KOPT-K1 (cell line): ENCODE measurements at regions not wholly inside any gene's neighbourhood (a gene's known extent, or its start where the extent isn't known, plus 50 kb on each side); places are given as distances from the start of the nearest gene placed in this dataset.

ENCODE experiments used
- H3K27ac ChIP-seq: fragments of 200-600 bp; sonication (generic); 2 replicates; pipeline ENCODE4 v1.5.1; 2016; ENCODE audit warnings: antibody characterized with exemption, mild to moderate bottlenecking, low read depth, low read length; ENCODE audit not compliant: poor library complexity, severe bottlenecking
- H3K36me3 ChIP-seq: fragments of 200-600 bp; sonication (generic); 2 replicates; pipeline ENCODE4 v1.5.1; 2017; ENCODE audit warnings: antibody characterized with exemption, mild to moderate bottlenecking, low read length, moderate library complexity; ENCODE audit not compliant: insufficient read depth
- H3K9me3 ChIP-seq: fragments of 200-600 bp; sonication (generic); 2 replicates; pipeline ENCODE4 v1.5.1; 2017; ENCODE audit warnings: antibody characterized with exemption, low read length, mild to moderate bottlenecking; ENCODE audit not compliant: insufficient read depth, poor library complexity, severe bottlenecking

DNA sequence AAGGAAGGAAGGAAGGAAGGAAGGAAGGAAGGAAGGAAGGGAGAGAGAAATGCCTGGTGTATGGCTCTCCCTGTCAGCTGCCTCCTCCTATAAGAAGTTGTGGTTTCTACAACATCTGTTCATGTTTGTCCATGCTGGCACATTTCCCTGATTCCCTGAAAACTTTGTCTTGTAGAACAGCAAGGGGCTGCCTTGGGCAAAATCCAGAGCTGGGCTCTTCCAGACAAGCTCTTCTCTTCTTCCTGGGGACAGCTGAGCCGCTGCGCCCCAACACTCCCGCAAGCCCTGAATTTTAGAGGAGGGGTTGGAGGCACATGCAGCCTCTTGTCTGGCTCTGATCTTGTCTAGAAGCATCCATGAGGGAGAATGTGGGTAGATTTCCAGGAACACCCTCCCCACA lies 282.0 kb upstream of the ADARB2 start:
- H3K9me3 ChIP-seq, result no peaks in the 10 kb centered on the region
- H3K36me3 ChIP-seq, result no peaks in the 10 kb centered on the region
- no peak overlapping the region for H3K27ac ChIP-seq

DNA sequence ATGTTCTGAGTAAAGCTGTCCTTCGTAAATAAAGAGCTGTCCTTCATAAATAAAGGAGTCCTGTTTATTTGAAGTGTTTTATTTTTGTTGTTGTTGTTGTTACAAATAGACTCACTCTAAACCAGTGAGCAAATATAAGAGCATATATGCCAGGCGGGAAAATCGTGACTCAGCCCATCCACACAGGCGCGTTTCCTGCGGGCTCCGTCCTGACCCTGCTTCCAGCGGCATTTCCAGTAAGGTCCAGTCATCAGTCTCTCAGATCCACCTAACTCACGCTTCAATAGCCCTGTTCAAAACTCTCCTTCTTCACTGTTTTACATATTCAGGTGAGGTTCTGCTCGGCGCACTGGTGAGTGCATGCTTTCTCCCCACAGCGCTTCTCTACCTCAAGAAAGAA lies 277.2 kb upstream of the ADARB2 start:
- peaks cover 3% of the 10 kb centered on the region for H3K9me3 ChIP-seq
- no peak overlapping the region for H3K27ac ChIP-seq
- H3K36me3 ChIP-seq, result no peaks in the 10 kb centered on the region

DNA sequence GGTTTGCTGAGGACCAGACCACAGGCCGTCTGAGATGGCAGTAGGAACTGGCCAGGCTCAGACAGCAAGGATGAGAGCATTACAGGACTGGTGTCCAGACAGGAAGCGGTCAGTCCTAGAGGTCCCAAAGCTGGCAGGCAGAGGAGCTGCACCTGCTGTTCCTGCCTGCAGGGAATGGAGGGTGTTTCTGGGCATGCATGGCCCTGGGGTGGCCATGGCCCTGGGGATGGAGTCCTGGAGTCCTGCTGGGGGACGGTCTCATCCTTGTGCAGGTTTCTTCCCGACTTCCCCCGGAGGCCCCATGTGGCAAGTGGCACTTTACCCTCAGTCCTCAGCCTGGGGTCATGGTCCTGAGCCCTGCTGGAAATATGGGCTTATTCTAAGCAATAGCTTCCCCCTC lies 274.9 kb upstream of the ADARB2 start:
- Histone ChIP-seq H3K27ac (no peak overlapping the region), H3K9me3 (peaks cover 7% of the 10 kb centered on the region), H3K36me3 (no peaks in the 10 kb centered on the region)

DNA sequence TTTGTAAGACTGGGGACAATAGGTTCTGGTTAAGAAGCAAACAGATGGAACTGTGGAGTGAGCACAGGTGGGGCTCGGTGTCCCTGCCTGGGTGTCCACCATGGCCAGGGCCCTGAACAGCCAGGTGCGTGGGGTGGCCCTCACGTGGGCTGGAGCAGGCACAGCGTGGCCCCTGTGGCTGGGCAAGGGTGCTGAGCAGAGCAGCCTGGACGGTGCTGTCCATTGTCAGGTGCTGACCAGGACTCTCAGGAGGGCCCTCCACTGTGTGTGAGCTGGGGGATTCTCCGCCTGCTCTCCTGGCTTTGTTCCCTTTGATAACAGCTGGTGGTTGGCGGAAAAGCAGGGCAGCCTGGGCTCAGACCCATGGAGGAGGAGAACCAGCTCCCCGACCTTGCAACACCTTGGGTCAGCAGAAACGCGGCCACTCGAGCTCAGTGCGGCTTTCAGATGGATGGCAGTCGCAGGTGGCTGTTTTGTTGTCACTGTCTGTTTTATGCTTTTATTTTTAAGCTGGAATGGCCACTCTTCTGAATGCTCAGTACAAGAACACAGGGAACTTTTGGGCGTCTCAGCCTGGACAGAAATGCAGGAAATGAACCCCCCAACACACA lies 273.9 kb upstream of the ADARB2 start:
- Histone ChIP-seq H3K36me3 (no peaks in the 10 kb centered on the region), H3K27ac (no peak overlapping the region), H3K9me3 (peaks cover 7% of the 10 kb centered on the region)

DNA sequence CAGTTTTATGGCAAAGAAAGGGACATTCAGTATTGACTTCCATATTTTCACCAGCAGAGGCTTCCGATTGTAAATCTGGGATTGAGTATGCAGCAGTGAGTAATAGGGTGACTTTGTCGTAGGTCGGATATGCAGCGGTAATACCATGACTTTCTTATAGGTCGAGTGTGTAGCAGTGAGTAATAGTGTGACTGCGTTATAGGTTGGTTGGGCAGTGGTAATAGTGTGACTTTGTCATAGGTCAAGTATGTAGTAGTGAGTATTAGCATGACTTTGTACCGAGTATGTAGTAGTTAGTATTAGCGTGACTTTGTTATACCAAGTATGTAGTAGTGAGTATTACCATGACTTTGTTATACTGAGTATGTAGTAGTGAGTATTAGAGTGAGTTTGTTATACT lies 268.2 kb upstream of the ADARB2 start:
- no peak overlapping the region for H3K27ac ChIP-seq
- H3K9me3 ChIP-seq, result peaks cover 7% of the 10 kb centered on the region

DNA sequence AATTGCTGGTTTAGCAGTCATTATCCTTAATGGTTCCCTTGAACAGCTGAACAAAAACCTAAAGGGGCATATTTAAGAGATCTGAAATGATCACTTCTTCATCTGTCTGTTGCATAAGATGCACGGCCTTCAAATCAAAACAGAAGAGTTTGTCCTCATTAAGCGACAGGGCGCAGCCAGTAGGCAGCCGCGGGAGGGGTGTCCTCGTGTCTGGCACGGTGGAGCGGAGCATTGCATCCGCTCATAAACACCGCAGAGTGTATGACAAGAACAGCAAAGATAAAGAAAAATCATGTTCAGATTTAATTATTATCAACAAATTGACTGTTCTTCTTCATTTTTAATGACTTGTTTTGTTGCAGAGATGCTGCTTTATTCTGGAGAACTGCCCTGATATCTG lies 255.6 kb upstream of the ADARB2 start:
- H3K36me3 ChIP-seq, result no peaks in the 10 kb centered on the region
- H3K9me3 ChIP-seq, result no peaks in the 10 kb centered on the region
- H3K27ac ChIP-seq, result no peak overlapping the region

More for the DNA sequence above, 268.2 kb upstream of the ADARB2 start:
- H3K36me3 ChIP-seq, result no peaks in the 10 kb centered on the region

DNA sequence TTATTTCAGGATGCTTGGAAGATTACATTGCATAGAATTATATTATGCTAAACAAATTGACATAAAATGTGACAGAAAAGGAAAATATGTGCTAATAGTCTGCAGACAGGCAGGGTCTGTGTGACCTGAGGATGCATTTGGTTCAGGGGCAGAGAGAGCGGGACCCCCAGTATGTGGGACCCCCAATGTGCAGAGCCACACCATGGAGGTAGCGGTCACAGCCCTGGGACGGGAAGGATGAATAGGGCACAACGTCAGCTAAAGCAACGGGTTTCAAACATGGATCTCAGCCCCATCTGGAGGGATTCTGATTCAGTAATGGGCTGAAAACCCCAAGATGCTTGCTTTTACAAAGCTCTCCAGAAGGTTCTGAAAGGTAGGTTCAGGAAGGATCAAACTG lies 251.8 kb upstream of the ADARB2 start:
- no peak overlapping the region for H3K27ac ChIP-seq
- no peaks in the 10 kb centered on the region for H3K9me3 ChIP-seq
- H3K36me3 ChIP-seq, result no peaks in the 10 kb centered on the region

DNA sequence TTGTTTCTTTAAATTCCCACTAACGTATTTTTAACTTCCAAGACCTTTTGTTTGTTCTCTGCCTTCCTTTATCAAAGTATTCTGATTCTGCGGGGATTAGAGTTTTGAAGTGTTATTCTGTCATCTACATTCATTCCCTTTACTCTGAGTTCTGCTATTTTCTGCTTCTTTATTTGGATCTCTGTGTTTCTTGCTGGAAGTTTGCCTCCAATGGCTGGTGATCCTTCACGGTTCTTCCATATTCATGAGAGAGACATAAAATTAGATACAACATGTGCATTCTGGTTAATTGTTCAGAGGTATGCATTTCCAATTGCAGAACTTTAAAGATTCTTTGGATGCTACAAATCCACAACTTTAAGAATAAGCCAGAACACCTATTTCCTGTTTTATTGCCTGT lies 244.7 kb upstream of the ADARB2 start:
- peaks cover 4% of the 10 kb centered on the region for H3K9me3 ChIP-seq
- no peak overlapping the region for H3K27ac ChIP-seq
- no peaks in the 10 kb centered on the region for H3K36me3 ChIP-seq

DNA sequence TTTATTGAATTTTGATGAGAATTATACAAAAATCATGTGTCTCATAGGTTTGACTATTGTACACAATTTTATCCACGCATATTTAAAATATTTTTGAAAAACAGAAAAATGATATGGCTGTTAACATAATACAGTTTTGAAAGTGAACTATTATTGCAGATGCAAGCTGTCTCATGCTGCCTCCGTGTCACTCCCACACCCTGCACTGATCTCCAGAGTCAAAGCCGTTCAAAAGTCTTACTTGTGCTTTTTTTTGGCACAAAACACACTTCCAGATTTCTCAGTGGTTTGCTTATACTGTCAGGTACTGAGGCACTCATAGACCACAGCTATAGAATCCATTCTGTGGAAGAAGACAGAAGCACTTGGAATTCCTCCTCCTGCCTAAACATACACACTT lies 243.1 kb upstream of the ADARB2 start:
- no peaks in the 10 kb centered on the region for H3K36me3 ChIP-seq
- H3K9me3 ChIP-seq, result peaks cover 4% of the 10 kb centered on the region
- H3K27ac ChIP-seq, result no peak overlapping the region

DNA sequence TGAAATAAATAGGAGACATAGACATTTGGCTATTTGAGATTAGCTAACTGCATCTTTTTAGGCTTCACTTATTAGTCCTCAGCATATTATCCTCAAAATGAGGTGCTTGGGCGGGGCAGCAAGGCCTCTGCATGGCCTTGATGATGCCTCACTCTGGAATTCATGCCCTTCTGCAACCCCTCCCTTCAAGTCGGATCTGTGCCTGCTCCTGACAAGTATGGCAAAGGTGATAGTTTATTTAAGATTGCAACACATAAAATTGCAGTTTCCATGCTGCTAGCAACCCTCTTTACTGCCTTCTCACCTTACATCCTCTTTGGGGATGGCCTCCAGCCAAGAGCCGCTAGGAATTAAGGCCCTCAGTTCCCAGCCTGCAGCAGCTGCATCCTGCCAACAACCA lies 241.3 kb upstream of the ADARB2 start:
- Histone ChIP-seq H3K36me3 (no peaks in the 10 kb centered on the region), H3K9me3 (peaks cover 4% of the 10 kb centered on the region), H3K27ac (no peak overlapping the region)

DNA sequence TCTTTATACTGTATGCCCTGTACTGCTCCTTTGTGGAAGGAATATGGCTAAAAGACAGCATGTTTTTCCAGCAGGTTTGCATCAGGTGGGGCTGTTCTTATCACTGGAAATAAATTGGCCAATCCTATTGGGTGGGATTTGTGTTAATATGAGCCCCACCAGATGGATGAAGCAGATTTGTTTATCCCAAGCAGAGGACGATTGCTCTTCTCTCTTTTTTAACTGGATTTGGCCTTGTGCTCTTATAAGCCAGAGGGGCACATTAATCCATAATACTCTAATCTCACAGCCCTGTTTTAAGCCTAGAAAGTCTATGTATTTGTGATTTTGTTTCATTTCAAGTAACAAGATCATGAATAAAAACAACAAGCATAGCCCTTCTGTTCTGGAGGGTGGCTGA lies 240.1 kb upstream of the ADARB2 start:
- Histone ChIP-seq H3K9me3 (peaks cover 4% of the 10 kb centered on the region), H3K27ac (no peak overlapping the region), H3K36me3 (no peaks in the 10 kb centered on the region)

DNA sequence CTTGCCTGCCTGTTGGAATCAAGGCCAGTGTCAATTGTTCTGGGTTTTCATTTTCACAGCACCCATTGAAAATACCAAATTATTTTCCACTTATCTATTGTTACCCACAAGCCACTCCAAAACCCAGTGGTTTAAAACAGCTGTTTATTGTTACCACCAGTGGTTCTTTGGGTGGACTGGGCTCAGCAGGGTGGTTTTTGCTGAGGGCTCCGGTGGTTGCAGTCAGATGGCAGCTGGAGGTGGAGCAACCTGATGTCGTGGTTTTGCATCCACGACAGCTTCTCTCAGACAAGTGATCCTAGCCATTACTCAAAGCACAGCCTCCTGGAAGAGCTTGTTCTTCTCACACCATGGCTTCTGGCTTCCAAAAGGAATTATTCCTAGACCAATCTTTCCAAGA lies 235.1 kb upstream of the ADARB2 start:
- Histone ChIP-seq H3K27ac (no peak overlapping the region), H3K36me3 (no peaks in the 10 kb centered on the region), H3K9me3 (no peaks in the 10 kb centered on the region)

DNA sequence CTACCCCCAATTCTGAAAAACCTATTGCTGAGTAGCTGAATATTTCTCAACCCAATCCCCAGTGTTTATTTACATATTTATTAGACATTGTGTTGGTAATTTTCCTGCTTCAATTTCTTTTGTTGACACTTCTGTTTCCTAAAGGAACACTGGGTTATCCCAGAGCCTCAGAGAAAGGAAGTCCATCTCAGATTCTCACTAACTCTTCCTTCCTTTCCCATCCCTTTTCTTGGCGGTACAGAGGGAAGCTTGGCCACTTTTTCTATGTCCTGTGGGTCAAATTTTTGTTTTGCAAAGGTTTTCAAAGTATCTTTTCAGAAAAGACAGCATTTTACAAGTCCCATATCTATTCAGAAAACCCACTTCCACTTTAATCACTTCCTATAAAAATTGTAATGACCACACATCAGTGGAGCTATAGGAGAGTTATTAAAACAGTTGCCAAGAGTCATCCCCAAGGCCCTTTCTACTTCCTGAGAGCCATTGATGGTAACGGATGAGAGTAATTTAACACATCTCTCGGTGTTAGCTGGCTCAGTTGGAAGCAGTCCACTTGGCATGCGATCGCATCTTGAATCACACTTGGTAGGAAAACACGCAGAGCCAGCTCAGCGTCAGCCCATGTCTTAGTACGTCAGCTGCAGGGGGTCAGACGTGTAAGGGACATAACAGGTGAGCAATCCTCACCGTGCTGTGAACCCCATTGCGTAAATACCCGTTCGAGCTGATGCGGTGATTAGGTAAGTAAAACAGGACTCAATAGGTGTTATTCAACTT lies 231.1 kb upstream of the ADARB2 start:
- Histone ChIP-seq H3K27ac (no peak overlapping the region), H3K36me3 (no peaks in the 10 kb centered on the region), H3K9me3 (no peaks in the 10 kb centered on the region)

DNA sequence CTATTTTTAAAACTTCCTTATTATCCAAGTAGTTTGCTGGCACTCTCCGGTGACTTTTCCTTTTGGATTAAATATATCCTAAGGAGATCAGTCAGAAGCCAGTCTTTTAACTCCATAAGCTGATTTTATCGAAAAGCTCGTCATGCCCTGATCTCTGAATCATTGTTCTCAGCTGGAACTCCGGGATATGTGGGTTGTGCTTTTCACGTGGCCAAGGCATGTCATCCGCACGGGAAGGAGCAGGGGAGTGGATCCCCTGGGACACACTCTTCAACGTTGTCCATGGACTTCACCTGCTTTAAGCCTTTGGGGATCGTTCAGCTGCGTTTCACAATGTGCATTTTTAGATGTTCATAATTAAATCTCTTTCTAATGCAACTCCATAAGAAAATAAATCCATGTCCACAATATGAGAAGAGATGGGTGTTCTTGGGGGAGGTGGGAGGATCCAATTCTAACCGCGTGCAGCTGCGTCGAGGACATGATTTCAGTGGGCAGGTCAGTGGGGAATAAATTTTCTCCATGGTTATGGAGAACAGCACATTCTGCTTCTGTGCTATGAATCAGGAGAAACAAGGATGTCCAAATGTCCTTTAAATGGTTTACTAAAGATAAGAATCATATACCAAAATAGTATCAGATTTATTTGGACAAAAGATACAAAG lies 229.5 kb upstream of the ADARB2 start:
- H3K27ac ChIP-seq, result no peak overlapping the region

DNA sequence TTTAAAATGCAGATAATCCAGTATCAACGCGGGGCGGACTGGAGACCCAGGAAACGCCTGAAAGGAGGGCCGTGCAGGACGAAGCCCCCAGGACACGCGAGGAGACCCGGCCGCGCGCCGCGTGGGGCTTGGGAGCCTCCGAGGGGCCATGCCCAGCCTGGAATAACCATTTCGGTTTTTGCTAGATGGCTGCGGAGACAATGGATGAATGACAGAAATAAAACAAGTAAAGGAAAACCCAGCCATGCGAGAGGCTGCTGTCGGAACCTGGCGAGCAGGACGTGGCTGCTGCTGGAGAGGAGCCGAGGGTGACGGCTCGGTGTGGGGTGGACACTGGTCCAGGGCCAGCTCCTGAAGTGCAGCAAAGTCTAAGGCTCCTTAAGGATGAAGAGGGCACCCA lies 227.2 kb upstream of the ADARB2 start:
- no peaks in the 10 kb centered on the region for H3K36me3 ChIP-seq
- H3K27ac ChIP-seq, result no peak overlapping the region
- H3K9me3 ChIP-seq, result no peaks in the 10 kb centered on the region

More for the DNA sequence above, 229.5 kb upstream of the ADARB2 start:
- no peaks in the 10 kb centered on the region for H3K36me3 ChIP-seq
- no peaks in the 10 kb centered on the region for H3K9me3 ChIP-seq

DNA sequence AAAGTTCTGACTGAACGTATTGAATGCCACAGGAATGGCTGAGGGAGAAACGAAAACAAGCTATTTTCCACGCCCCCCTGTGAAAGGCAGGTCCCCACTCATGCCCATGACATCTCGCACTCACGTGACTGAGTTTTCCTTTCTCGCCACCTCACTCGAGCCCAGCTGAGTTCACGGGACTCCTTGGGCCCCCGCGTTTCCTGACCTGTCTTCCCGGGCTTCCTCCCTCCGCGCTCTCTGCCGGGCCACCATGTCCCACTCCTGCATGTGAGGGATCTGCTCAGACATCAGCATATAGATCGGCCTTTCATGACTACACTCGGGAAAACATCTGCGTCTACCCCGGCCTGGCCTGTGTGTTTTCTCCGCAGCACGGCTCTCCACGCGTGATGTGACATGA lies 226.0 kb upstream of the ADARB2 start:
- Histone ChIP-seq H3K36me3 (no peaks in the 10 kb centered on the region), H3K9me3 (no peaks in the 10 kb centered on the region), H3K27ac (no peak overlapping the region)
